ENCODE measurements at regions not wholly inside any gene's neighbourhood (a gene's known extent, or its start where the extent isn't known, plus 50 kb on each side); places are given as distances from the start of the nearest gene placed in this dataset.
"Not testable (repeated sequence)": the region's sequence is repeated elsewhere in the genome, so short reads cannot be mapped to it uniquely, and the experiment has no call there.

GRCh38 chr6:101015541-101015940 lies 134.4 kb upstream of the ASCC3 start:
- DNase-seq, result no peak

- no peak for DNase-seq
These were observed 135.0 kb upstream of the ASCC3 start for GRCh38 chr6:101016163-101016562.

GRCh38 chr6:101018157-101018556 lies 137.0 kb upstream of the ASCC3 start:
- DNase-seq, result no peak

- no peak for DNase-seq
These were observed 140.4 kb upstream of the ASCC3 start for GRCh38 chr6:101021504-101021903.

- DNase-seq, result no peak
These were observed 161.8 kb upstream of the ASCC3 start for GRCh38 chr6:101042966-101043365.

- DNase-seq, result no peak
These were observed 177.2 kb upstream of the ASCC3 start for GRCh38 chr6:101058296-101058695.

- DNase-seq, result no peak
These were observed 185.4 kb upstream of the ASCC3 start for GRCh38 chr6:101066481-101066880.

- DNase-seq, result no peak
These were observed 188.2 kb upstream of the ASCC3 start for GRCh38 chr6:101069191-101069795.

- DNase-seq, result no peak
These were observed 189.0 kb upstream of the ASCC3 start for GRCh38 chr6:101070044-101070608.

- DNase-seq, result no peak
These were observed 196.2 kb upstream of the ASCC3 start for GRCh38 chr6:101077344-101077743.

GRCh38 chr6:101079696-101080270 lies 198.7 kb upstream of the ASCC3 start:
- DNase-seq, result no peak

- no peak for DNase-seq
These were observed 199.5 kb upstream of the ASCC3 start for GRCh38 chr6:101080597-101080996.

- no peak for DNase-seq
These were observed 202.5 kb upstream of the ASCC3 start for GRCh38 chr6:101083533-101084175.

GRCh38 chr6:101085327-101085726 lies 204.2 kb upstream of the ASCC3 start:
- no peak for DNase-seq

GRCh38 chr6:101086473-101086872 lies 205.3 kb upstream of the ASCC3 start:
- no peak for DNase-seq

GRCh38 chr6:101088594-101088993 lies 207.5 kb upstream of the ASCC3 start:
- no peak for DNase-seq

- no peak for DNase-seq
These were observed 208.5 kb upstream of the ASCC3 start for GRCh38 chr6:101089640-101090039.

- DNase-seq, result no peak
These were observed 209.2 kb upstream of the ASCC3 start for GRCh38 chr6:101090281-101090680.

- DNase-seq, result not testable (repeated sequence)
These were observed 217.5 kb upstream of the ASCC3 start for GRCh38 chr6:101098605-101099004.

- no peak for DNase-seq
These were observed 221.6 kb upstream of the ASCC3 start for GRCh38 chr6:101102702-101103101.

- DNase-seq, result no peak
These were observed 227.2 kb upstream of the ASCC3 start for GRCh38 chr6:101108286-101108685.

GRCh38 chr6:101110814-101111213 lies 229.7 kb upstream of the ASCC3 start:
- no peak for DNase-seq

- no peak for DNase-seq
These were observed 232.5 kb upstream of the ASCC3 start for GRCh38 chr6:101113468-101114260.
